Stimulated activated CD4-positive, alpha-beta T cell treated with anti-CD3 and anti-CD28 coated beads, Interleukin-1b, Interleukin-23, amount 100 ng/mL, for 4 hours (primary cell): ENCODE measurements at regions not wholly inside any gene's neighbourhood (a gene's known extent, or its start where the extent isn't known, plus 50 kb on each side); places are given as distances from the start of the nearest gene placed in this dataset.

Experiments
- DNase-seq, 2 donors: peaks; one replicate each; pipeline ENCODE4 v3.0.0-alpha.2; 2020; ENCODE audit warnings: low read depth in 2 of 2

DNA sequence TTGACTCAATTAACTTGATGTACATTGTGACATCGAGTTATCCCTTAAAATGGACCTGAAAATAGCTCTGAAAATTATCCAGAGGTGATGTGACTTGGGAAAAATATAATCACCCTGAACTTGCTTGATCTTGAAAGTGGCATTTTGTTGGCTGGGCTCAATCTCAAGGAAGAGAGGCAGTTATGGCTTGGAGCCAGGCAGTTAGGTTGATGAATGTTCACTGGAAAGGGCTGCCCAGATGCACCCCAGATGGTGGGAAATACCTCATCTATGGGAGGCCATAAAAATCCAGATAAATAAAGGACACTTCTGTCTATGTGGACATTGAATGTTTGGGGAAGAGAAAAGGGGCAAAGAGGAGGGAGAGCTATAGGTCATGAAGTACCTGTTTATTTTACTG lies 55.7 kb upstream of the OR5AN1 start:
- no peak for DNase-seq

DNA sequence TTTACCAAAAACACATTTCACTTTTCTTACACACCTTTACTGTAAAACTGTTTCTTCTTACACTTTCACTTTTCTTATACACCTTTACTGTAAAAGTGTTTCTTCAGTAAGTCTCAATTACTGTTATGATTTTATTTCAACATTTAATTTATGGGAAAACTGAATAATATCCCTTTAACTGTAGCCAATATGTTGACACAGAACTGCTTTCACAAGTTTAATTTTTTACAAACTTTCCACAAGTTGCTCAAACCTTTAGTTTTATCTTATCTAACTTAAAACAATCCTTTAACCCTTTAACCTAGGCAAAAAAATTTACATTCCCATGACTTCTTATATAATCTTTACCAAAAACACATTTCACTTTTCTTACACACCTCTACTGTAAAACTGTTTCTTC lies 63.3 kb upstream of the OR5AN1 start:
- no peak for DNase-seq

DNA sequence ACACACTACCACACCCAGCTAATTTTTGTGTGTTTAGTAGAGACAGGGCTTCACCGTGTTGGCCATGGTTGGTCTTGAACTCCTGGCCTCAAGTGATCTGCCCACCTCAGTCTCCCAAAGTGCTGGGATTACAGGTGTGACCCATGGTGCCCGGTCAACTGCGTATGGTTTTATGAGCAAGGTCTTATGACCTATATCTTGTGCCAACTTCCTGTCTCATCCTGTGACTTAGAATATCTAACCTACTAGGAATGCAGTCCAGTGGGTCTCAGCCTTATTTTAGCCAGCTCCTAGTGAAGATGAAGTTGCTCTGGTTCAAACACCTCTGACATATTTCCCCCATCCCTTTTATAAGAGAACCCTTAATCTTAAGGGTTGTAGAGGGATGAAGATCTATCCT lies 66.1 kb upstream of the OR5AN1 start:
- no peak for DNase-seq

DNA sequence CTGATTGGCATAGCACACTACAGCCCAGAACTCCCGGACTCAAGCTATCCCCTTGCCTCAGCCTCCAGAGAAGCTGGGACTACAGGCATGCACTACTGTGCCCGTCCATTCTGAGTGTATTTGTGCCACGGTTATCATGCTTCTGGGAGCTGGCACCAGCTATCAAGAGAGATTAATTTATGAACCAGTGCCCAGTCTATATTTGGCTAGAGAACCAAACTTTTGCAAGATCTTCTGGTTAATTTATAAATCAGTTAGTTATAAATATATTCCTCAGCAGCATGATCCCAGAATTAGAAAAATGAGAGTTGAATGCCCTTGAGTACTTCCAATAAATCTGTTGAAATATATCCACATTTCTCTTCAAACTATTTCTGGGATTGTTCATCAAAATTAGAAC lies 67.5 kb upstream of the OR5AN1 start:
- DNase-seq = no peak

DNA sequence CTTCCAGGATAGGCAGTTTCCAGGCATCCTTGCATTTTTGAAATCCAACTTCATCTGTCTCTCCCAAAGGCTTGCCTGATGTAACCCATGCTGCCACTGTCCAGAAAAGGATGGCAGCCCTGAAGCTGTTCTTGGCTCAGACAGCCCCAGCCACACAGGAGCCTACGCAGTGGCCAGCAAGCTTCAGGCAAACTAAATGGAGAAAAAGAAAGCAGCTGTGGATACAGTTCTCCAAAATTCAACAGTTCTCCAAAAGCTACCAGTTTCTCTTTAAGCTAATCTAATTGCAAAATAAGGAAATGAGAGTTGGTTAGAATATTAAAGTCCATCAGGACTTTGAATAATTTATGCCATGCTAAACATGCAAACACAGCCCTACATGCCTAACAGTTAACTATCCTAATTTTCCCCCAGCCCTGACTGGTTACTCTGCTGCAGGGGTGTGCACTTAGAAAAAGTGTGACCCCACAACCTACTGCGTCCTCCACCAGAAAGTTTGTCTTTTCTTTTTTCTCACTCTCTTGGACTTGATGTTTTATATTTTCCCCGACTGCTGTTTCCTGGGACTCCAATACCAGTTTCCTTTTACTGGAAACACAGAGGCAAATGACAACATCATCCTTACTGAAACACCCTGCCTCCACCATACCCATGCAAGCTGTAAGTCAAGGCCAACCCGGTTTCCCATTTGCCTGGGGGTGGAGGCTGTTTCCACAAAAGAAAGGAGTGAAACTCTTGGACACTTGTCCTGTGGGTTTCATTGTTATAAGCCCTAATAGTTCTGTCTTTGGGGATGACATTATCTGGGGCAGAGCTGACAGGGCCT lies 69.1 kb upstream of the OR5AN1 start:
- no peak for DNase-seq

DNA sequence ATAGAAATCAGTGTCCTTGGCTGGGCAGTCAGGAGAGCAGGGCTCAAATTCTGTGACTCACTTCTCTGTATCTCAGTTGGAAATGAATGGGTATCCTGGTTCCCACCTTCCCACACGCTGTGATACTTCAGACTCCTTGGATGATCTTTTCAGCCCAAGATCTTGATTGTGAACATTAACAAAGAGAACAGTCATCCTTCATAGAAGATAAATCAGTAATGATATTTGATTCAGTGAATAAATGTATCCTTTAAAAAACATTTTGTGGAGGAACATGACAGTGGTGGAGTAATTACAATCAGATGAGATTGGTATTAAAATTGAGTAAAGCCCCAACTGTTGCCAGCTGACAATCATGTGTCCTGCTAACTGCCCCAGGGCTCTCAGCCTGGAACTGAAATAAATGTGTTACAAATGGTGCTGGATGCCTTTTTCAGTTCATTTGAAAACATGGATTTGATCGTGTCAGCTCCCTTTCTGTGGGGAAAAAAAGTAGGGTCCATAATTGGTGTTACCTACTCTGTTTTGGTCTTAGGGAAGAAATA lies 72.9 kb upstream of the OR5AN1 start:
- no peak for DNase-seq

DNA sequence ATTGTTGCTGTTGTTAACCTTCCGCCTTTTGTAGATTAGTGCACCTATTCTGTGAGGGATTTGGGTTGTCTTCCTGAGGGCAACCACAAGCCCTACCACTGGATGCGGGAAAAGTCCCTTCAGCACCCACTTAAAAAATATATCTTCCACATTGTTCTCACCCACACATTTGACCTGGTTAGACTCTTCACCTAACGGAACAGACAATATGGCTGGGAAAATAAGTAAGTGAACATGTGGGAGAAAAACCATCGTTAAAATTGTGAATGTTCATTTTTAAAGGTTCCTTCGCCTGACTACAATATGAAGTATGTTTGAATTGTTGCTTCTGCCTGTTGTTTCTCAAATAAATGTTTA lies 72.0 kb upstream of the MPEG1 start:
- no peak for DNase-seq

DNA sequence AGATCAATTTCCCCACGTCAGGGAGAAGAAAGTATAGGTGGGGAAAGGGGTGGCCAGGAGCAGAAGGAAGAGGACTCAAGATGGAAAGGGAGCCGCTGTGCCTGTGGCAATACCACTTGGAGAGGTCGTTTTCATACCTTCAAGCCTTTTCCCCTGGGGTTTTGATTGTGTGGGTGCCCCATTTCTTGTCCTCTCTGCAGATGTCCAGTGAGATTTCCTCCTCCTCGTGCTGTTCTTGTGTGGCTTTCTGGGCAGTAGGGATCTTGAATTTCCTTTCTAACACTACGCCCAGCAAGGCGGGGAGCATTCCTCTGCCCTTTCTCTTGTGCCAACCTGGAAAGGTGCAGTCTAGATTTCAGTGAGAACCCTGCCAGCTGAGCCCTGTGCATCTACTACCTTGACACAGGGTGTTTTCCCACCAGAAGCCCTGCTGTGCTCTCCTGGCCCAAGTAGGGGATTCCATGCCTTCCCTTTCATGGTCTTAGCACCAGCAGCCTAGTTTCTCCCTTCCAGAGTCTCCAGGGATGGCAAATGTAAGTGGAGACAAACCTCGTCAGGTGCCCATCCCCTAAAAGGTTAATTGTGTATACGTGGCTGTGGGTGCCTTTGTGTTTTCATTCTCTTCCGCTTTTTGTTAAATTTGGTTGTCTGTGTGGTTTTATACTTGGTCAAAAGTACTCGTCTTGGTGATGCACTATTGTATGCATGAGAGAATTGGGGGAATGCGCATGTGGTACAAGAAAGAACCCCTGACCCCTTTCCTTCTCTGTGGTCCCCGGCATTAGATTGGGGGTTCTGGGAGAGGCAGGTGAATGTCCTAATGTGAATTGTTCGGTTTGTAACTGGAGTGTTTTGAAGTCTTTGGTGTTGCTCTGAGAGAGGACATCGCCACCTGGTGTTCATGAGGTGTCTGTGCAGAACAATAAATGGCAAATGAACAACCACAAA lies 71.4 kb upstream of the MPEG1 start:
- peak in 1 of 2 donors; percentile 29 for DNase-seq

DNA sequence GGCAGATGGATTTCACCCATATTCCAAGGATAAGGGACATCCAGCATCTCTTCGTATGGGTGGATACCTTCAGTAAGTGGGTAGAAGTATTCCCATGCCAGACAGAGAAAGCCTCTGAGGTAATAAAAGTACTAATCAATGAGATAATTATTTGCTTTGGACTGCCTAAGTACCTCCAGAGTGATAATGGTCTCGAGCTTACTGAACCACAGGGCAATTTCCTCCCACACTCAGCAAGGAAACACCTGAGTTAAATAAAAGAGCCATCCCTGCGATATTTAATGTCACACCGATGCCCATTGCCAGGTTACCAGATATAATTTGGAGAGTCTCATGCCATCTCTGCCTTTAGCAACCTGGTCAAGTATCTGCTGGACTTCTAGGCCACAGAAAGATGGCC lies 70.6 kb upstream of the MPEG1 start:
- DNase-seq = no peak

DNA sequence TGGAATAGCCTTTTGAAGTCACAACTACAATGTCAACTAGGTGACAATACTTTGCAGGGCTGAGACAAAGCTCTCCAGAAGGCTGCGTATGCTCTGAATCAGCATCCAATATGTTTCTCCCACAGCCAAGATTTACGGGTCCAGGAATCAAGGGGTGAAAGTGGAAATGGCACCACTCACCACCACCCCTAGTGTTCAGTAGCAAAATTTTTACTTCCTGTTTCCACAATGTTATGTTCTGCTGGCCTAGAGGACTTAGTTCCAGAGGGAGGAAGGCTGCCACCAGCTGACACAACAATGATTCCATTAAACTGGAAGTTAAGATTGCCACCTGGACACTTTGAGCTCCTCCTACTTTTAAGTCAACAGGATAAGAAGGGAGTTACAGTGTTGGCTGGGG lies 68.5 kb upstream of the MPEG1 start:
- no peak for DNase-seq

DNA sequence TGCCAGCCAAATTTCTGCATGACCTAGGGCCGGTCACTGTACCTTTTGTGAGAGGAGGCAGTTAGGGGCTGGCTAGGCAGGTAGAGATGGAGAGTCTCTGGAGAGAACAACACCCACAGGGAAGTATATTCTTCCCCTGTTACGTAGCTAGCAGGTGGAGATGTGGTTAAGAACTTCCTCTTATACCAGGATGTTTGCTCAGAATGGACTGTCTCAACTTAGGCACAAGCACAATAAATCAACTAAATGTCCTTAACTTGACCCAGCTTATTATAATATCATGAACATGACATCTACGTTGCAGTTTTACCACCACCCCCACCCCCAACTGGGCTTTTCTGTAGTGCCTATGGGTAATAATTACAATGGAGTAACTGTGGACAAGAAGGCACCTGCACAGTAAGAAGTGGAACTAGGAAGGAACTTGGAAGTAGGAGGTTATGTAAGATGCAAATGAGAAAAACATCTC lies 60.7 kb upstream of the MPEG1 start:
- no peak for DNase-seq

DNA sequence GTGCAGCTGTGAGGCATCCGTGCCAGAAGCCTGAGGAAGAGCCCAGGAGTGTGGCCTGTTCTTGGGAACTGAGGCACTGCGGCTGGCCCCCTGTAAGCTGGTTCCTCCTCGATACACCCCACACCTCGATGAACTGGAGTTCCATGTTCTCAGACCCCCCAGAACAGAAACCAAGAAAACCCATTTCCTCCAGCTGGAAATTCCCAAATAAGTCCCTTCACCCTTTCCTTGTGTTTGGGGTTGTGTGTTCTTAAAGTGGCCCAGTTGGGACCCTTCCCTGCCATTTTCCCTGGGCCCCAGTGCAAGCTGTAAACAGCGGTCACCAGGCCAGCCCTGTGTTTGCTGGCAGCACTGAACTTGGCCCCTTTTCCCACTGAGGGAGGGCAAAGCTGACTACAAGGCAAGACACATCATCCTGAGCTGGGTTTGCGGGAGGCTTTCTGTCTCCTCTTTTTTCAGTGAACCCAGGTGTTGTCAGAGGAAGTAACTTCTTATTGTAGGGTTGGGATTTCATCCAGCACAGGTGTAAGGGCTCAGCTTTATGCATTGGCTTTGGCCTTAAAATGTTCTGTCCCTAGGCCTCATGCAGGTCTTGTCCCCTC lies 60.1 kb upstream of the MPEG1 start:
- DNase-seq = no peak

DNA sequence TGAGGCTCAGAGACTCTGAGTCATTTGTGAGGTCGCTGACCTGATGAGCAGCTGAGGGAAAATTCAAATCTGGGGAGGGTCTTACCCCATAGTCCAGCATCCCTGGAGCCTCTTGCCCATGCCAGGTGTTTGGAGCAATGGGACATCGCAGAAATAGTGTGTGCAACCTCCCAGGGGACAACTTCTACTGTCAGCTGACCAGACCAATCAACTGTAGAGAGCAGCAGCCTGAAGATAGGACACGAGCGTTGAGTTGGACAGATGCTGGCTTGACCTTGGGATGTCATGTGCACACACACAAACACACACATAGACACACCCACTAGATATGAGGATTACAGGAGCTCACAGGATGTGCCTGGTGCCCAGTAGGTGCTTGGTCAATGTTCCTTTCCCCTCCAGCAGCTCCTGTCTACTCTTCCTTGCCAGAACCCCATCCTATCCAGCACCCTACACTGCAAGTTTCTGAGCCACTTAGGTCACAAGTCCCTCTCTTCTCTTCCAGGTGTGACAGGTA lies 59.1 kb upstream of the MPEG1 start:
- DNase-seq = no peak

DNA sequence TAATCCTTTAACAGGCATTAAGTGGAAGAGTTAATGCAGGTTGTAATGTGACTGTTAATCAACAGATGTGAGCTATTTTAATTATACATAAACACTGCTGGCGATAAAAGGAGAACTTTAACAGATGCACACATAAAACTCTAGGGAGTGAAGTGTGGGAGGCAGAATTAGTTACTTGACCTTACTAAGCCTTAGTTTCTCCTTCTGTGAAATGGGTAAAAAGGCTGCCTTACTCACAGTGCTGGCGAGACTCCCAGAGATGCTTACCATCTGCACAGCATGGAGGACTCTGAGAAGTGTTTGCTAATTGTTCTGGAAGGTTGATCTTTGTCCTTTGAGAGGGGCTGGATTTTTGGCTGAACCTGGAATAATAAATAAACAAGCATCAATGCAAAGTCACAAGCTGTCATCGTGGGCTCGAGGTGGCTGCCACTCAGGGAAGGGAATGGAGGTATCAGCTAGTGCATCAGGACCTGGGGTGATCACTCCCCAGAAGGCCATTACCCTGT lies 58.6 kb upstream of the MPEG1 start:
- DNase-seq = no peak

DNA sequence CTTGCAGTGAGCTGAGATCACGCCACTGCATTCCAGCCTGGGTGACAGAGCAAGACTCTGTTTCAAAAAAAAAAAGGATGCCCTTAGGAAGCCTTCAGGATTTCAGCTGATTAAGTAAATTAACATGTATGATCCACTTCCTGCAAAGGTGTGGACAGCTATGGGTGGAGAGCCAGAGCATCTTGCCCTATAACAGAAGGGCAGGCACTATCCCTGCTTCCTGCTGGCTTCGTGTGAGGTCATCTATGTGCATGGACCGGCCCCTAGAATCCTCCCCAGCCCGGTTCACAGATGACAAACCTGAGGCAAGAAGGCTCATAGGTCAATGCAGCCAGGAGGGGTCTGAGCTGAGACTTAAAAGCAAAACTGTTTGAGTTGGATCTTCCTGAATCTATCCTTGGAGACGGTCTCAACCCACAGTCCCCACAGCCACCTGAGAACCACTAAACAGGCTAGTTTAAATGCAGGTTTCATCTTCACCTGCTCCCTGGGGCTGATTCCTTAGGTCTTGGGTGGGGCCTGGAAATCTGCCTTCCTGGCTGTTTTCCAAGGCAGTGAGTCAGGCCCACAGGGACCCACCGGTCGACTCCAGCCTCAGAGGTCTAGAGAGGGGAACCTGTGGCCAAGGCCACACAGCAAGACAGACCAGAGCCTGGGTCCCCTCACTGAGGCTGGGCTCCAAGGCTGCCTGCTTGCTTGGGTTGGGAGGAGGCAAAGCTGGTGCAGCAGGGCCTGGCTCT lies 55.2 kb upstream of the MPEG1 start:
- DNase-seq = no peak

DNA sequence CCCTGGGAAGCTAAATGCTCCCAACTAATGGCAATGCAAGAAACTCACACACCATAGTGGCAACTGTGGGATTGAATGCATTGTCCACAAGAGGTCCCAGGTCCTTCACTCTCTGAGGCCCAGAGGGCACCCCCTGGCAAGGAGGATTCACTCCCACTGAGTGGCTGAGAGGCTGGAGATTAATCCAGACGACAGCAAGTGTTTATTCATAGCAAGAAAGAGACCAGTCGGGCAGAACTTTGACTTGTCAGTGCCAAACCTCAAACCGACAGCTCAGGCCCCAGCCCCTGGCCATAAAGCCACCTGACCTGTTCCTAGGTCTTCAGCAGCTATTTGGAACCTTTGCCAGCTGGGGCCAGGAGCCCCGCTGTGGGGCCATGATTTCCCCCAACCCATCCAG lies 54.5 kb upstream of the MPEG1 start:
- DNase-seq = no peak

DNA sequence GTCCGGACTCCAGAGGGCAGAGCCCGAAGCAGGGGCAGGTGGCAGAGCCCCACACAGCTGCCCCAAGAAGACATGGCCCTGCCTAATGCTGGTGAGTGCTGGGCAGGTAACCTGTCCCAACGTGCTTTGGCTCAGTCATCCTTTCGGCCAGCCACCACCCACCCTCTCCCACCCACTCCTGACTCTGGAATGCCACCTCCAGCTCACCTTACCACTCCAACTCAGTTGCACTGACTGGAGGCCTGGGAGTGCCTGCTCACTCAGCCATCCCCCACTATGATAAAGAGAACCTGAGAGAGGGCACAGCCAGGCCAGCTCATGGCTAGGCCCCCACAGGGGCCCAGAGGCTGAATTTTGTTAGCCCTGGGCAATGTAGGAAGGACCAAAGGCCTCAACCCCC lies 53.8 kb upstream of the MPEG1 start:
- DNase-seq = no peak

DNA sequence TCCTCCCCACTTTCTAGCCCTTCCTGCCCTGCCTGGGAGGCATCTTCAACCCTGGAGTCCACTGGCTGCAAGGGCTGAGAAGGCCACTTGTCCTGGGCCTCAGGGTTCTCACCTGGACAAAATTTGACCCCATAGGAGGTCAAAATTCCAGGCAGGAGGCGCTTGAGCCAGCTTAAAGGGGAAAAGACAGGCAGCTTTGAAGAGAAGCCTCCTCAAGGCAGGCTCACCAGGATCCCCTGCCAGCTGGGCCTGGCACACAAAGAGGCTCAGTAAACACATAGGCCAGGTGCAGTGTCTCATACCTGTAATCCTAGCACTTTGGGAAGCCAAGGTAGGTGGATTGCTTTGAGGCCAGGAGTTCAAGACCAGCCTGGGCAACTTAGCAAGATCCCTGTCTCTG lies 53.0 kb upstream of the MPEG1 start:
- no peak for DNase-seq

DNA sequence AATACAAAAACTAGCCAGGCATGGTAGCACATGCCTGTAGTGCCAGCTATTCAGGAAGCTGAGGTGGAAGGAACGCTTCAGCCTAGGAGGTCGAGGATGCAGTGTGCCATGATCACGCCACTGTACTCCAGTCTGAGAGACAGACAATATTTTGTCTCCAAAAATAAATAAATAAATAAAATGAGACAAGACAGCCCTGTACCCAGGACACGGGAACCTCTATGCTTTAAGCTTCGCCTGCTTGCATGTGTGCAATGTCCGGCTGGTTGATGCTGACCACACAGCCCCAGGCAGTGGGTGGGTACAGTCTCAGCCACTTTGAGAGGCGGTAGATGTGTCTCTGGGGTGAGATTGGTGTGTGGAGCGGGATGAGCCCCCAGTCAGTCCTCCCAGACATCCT lies 52.0 kb upstream of the MPEG1 start:
- DNase-seq = no peak

DNA sequence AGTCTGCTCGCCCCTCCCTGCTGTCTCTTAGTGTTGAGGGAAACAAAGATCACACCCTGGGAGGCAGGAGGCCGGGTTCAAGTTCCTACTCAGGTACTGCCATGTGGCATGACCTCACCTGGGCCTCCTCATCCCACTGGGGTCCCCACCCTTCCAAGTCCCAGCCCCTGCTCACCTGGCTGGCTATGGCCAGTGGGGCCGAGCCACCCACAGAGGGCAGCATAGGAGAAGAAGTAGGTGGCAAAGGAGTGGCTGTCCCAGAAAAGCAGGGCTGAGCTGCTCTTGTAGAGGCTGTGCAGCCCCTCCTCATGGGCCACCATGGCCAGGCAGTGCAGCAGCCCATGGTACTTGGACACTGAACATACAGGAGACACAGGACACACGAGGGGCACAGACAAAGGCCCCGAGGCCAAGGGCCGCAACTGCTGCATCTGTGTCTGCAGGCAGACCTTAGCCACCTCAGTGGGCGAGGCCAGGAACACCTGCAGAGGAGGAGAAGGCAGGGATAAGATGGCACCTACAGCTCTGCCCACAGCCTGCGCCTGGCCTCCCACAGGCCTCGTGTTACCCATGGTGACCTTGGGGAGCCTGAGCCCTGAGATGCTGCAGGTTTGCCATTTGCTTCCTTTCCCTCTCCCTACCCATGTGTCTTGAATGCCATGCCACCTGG lies 50.6 kb upstream of the MPEG1 start:
- DNase-seq = no peak
